OCI-LY3 (cell line): ENCODE measurements at regions not wholly inside any gene's neighbourhood (a gene's known extent, or its start where the extent isn't known, plus 50 kb on each side); places are given as distances from the start of the nearest gene placed in this dataset.

Source experiments
- H2AFZ ChIP-seq: fragments of 200-600, 300-600 bp; shearing (Covaris generic); 2 replicates; pipeline ENCODE4 v1.6.0; 2014; ENCODE audit warnings: antibody characterized with exemption, low read depth, low read length
- H3K27ac ChIP-seq: fragments of 200-600, 300-600 bp; sonication (generic); 2 replicates; pipeline ENCODE4 v1.5.1; 2014; ENCODE audit warnings: mild to moderate bottlenecking, low read length, moderate library complexity, mixed read lengths
- H3K27me3 ChIP-seq: fragments of 200-600, 300-600 bp; sonication (generic); 2 replicates; pipeline ENCODE4 v1.6.1; 2014; ENCODE audit warnings: low read depth, low read length, mixed read lengths
- H3K36me3 ChIP-seq: fragments of 200-600, 300-600 bp; sonication (generic); replicated peaks from 2 replicates; pipeline ENCODE3; 2014; ENCODE audit warnings: low read depth, low read length, mixed read lengths
- H3K4me1 ChIP-seq: fragments of 300-600, 200-600 bp; sonication (generic); 2 replicates; pipeline ENCODE4 v1.6.1; 2014; ENCODE audit warnings: low read length, mixed read lengths
- H3K4me2 ChIP-seq: fragments of 200-600, 300-600 bp; sonication (generic); 2 replicates; pipeline ENCODE4 v1.6.1; 2014; ENCODE audit warnings: low read length, mixed read lengths
- H3K4me3 ChIP-seq: fragments of 300-600, 200-600 bp; sonication (generic); 2 replicates; pipeline ENCODE4 v1.5.1; 2014; ENCODE audit warnings: antibody characterized with exemption, mild to moderate bottlenecking, low read length, moderate library complexity
- H3K79me2 ChIP-seq: fragments of 300-600, 200-600 bp; shearing (Covaris generic); 2 replicates; pipeline ENCODE4 v1.6.1; 2014; ENCODE audit warnings: mild to moderate bottlenecking, low read length, mixed read lengths
- H3K9ac ChIP-seq: fragments of 300-600, 200-600 bp; shearing (Covaris generic); 2 replicates; pipeline ENCODE4 v1.6.0; 2014; ENCODE audit warnings: mild to moderate bottlenecking, low read length, moderate library complexity
- H3K9me3 ChIP-seq: fragments of 200-600, 300-600 bp; shearing (Covaris generic); 2 replicates; pipeline ENCODE4 v1.6.1; 2014; ENCODE audit warnings: low read length, mixed read lengths; ENCODE audit not compliant: insufficient read depth
- H4K20me1 ChIP-seq: fragments of 200-600, 300-600 bp; sonication (generic); 2 replicates; pipeline ENCODE4 v1.6.1; 2016; ENCODE audit warnings: low read length, mixed read lengths; ENCODE audit not compliant: insufficient read depth
- CTCF ChIP-seq: fragments of 200-600, 300-600 bp; sonication (generic); IDR thresholded peaks from 2 replicates; pipeline ENCODE4 v1.5.1; 2014; ENCODE audit warnings: antibody characterized with exemption, low read length, low read depth
- EZH2phosphoT487 ChIP-seq: fragments of 200-600 bp; shearing (Covaris generic); IDR thresholded peaks from 2 replicates; pipeline ENCODE4 v1.6.1; 2018; ENCODE audit warnings: antibody characterized with exemption, mixed run types, low read depth

GRCh38 chr9:20242510-20243189, 379.6 kb downstream of the MLLT3 start:
- Histone ChIP-seq H3K9me3 (no peaks in the 10 kb centered on the region), H3K9ac (no peak overlapping the region), H2AFZ (no peak overlapping the region), H3K79me2 (no peaks in the 10 kb centered on the region), H3K27me3 (peaks cover 77% of the 10 kb centered on the region), H3K4me2 (peak overlapping the region; percentile 65), H3K36me3 (no peaks in the 10 kb centered on the region), H3K27ac (no peak overlapping the region), H4K20me1 (peaks cover 30% of the 10 kb centered on the region), H3K4me1 (peaks cover 25% of the 10 kb centered on the region), H3K4me3 (peak overlapping the region; percentile 39)
- TF ChIP-seq CTCF (no peak), EZH2phosphoT487 (no peak; the same call in 1 of the 2 replicates)

- no peak overlapping the region for H3K4me2 ChIP-seq
- no peaks in the 10 kb centered on the region for H3K79me2 ChIP-seq
- peaks cover 30% of the 10 kb centered on the region for H4K20me1 ChIP-seq
- H3K9me3 ChIP-seq: no peaks in the 10 kb centered on the region
- peaks cover 25% of the 10 kb centered on the region for H3K4me1 ChIP-seq
- H2AFZ ChIP-seq: no peak overlapping the region
- H3K9ac ChIP-seq: no peak overlapping the region
- peaks cover 69% of the 10 kb centered on the region for H3K27me3 ChIP-seq
- H3K27ac ChIP-seq: no peak overlapping the region
- no peaks in the 10 kb centered on the region for H3K36me3 ChIP-seq
- no peak overlapping the region for H3K4me3 ChIP-seq
- TF ChIP-seq CTCF (no peak), EZH2phosphoT487 (no peak)
Observed at GRCh38 chr9:20240498-20240897, 381.8 kb downstream of the MLLT3 start.

GRCh38 chr9:20238921-20239320, 383.4 kb downstream of the MLLT3 start:
- peaks cover 55% of the 10 kb centered on the region for H3K27me3 ChIP-seq
- TF ChIP-seq CTCF (no peak), EZH2phosphoT487 (no peak)
- no peak overlapping the region for H3K4me2 ChIP-seq
- H3K79me2 ChIP-seq: no peaks in the 10 kb centered on the region
- H4K20me1 ChIP-seq: peaks cover 25% of the 10 kb centered on the region
- H3K4me3 ChIP-seq: no peak overlapping the region
- no peak overlapping the region for H2AFZ ChIP-seq
- H3K9me3 ChIP-seq: no peaks in the 10 kb centered on the region
- H3K9ac ChIP-seq: no peak overlapping the region
- no peaks in the 10 kb centered on the region for H3K36me3 ChIP-seq
- no peak overlapping the region for H3K27ac ChIP-seq
- peaks cover 22% of the 10 kb centered on the region for H3K4me1 ChIP-seq

- H3K4me2 ChIP-seq: no peak overlapping the region
- no peaks in the 10 kb centered on the region for H3K9me3 ChIP-seq
- H3K9ac ChIP-seq: no peak overlapping the region
- peaks cover 12% of the 10 kb centered on the region for H3K4me1 ChIP-seq
- no peak for TF ChIP-seq CTCF
- no peak for TF ChIP-seq EZH2phosphoT487
- no peak overlapping the region for H2AFZ ChIP-seq
- H4K20me1 ChIP-seq: peaks cover 22% of the 10 kb centered on the region
- H3K4me3 ChIP-seq: no peak overlapping the region
- H3K27me3 ChIP-seq: peaks cover 52% of the 10 kb centered on the region
- H3K36me3 ChIP-seq: no peaks in the 10 kb centered on the region
- H3K27ac ChIP-seq: no peak overlapping the region
- no peaks in the 10 kb centered on the region for H3K79me2 ChIP-seq
Observed at GRCh38 chr9:20237686-20238085, 384.6 kb downstream of the MLLT3 start.
